Activated naive CD8-positive, alpha-beta T cell treated with anti-CD3 and anti-CD28 coated beads, Interleukin-2, amount 50 U/mL, for 16 hours (primary cell): ENCODE measurements at regions not wholly inside any gene's neighbourhood (a gene's known extent, or its start where the extent isn't known, plus 50 kb on each side); places are given as distances from the start of the nearest gene placed in this dataset.
"Not testable (repeated sequence)": the region's sequence is repeated elsewhere in the genome, so short reads cannot be mapped to it uniquely, and the experiment has no call there.

Experiments
- DNase-seq: peaks from one replicate; pipeline ENCODE4 v3.0.0-alpha.2; 2020; ENCODE audit warnings: low read depth, low spot score

GRCh38 chr20:56689318-56689717 is 60.2 kb downstream of the TFAP2C start:
- no peak for DNase-seq

GRCh38 chr20:56689852-56690485 is 60.9 kb downstream of the TFAP2C start:
- no peak for DNase-seq

GRCh38 chr20:56690531-56691175 is 61.5 kb downstream of the TFAP2C start:
- no peak for DNase-seq

- no peak for DNase-seq
Measured at GRCh38 chr20:56691325-56691998, 62.4 kb downstream of the TFAP2C start.

GRCh38 chr20:56693217-56693616 is 64.1 kb downstream of the TFAP2C start:
- DNase-seq: no peak

- DNase-seq: no peak
Measured at GRCh38 chr20:56697476-56697875, 68.4 kb downstream of the TFAP2C start.

GRCh38 chr20:56698297-56698696 is 69.2 kb downstream of the TFAP2C start:
- DNase-seq: no peak

GRCh38 chr20:56698749-56699148 is 69.6 kb downstream of the TFAP2C start:
- DNase-seq: no peak

- no peak for DNase-seq
Measured at GRCh38 chr20:56702931-56703840, 74.1 kb downstream of the TFAP2C start.

GRCh38 chr20:56706867-56707360 is 77.8 kb downstream of the TFAP2C start:
- DNase-seq: no peak

- DNase-seq: no peak
Measured at GRCh38 chr20:56708991-56709390, 79.9 kb downstream of the TFAP2C start.

- no peak for DNase-seq
Measured at GRCh38 chr20:56710125-56710524, 81.0 kb downstream of the TFAP2C start.

GRCh38 chr20:56710577-56710976 is 81.5 kb downstream of the TFAP2C start:
- not testable (repeated sequence) for DNase-seq

- no peak for DNase-seq
Measured at GRCh38 chr20:56711018-56711417, 81.9 kb downstream of the TFAP2C start.

- no peak for DNase-seq
Measured at GRCh38 chr20:56715309-56715708, 86.2 kb downstream of the TFAP2C start.

- no peak for DNase-seq
Measured at GRCh38 chr20:56715902-56716519, 86.9 kb downstream of the TFAP2C start.

GRCh38 chr20:56716806-56717205 is 87.7 kb downstream of the TFAP2C start:
- DNase-seq: no peak

GRCh38 chr20:56718816-56719215 is 89.7 kb downstream of the TFAP2C start:
- no peak for DNase-seq

- no peak for DNase-seq
Measured at GRCh38 chr20:56720620-56721213, 91.6 kb downstream of the TFAP2C start.

- DNase-seq: no peak
Measured at GRCh38 chr20:56722042-56722441, 92.9 kb downstream of the TFAP2C start.

- no peak for DNase-seq
Measured at GRCh38 chr20:56723331-56723730, 94.2 kb downstream of the TFAP2C start.
